Ureter (tissue), 1 donor: ENCODE measurements at regions not wholly inside any gene's neighbourhood (a gene's known extent, or its start where the extent isn't known, plus 50 kb on each side); places are given as distances from the start of the nearest gene placed in this dataset.
"Not testable (repeated sequence)": the region's sequence is repeated elsewhere in the genome, so short reads cannot be mapped to it uniquely, and the experiment has no call there.

Source experiments
- DNase-seq: peaks from one replicate; pipeline ENCODE4 v3.0.0-alpha.2; 2020; ENCODE audit warnings: low spot score
- donor health status: DM: yes; HTN: yes; CAD: no.

DNA sequence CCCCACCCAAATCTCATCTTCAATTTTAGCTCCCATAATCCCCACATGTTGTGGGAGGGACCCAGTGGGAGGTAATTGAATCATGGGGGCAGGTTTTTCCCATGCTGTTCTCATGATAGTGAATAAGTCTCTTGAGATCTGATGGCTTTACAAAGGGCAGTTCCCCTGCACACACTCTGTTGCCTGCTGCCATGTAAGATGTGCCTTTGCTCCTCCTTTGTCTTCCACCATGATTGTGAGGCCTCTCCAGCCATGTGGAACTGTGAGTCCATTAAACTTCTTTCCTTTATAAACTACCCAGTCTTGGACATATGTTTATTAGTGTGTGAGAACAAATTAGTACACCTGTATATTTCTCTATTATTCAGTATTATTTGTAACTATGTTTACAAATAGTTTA is 1283.3 kb upstream of the MIR17HG start:
- not testable (repeated sequence) for DNase-seq

DNA sequence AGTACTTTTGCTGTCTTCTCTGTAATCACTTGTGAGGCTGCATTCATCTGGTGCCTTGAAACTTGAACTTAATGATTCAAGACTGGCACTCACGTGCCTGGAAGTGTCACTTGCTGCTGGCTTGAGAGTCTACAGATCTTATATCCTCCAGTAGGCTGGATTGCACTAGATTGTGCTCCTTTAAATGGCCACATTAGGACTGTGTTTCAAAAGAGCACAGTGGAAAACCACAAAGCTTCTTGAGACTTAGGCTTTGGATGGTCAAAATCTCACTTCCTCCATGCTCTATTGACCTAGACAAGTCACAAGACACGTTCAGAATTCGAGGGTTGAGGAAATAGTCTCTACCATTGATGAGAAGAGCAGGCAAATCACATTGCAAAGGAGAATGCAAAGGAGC is 1278.8 kb upstream of the MIR17HG start:
- DNase-seq = no peak

DNA sequence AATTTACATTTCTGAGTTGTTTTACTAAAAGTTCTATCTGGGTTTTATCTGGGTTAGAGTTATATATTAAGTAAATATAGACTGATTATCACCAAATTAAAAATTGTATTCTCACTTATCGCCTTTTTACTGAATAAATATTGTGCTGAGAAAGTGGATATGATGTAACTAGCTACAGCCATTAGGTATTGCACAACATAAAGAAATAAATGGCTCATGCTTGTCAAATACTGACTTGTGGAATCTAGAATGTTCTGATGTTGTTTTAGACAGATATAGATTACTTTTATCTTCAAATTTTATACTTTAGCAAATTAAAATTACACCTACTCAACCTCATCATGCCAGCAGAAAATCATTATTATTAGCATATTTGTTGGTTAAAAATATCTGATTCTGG is 1277.1 kb upstream of the MIR17HG start:
- no peak for DNase-seq

DNA sequence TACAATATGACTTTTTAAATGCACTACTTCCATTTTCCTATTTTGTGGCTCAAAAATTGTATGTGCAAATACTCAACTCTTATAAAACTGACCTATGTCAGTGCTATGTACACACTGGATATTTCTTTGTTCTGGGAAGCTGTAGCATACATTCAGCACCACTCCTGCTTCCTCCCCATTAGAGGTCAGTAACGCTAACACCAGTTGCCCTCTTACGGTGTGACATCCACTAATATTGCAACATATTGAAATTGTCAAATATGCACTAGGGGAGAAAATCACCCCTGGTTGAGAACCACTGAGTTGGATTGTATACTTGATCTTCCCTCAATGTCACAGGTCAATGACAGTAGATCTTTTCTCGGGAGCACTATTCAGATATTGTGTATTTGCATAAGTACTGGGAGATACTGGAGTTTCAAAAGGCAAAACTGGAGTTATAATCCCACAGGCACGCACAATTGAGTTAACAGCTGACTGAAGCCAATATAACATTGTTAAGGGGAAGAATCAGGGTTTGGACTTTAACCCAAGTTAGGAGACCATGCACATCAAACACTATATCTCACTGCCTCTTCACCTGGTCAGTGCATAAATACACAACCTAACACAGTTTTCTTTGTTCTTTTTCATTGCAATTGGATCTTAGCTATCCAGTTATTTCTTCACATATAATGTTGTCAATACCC is 1276.5 kb upstream of the MIR17HG start:
- no peak for DNase-seq

DNA sequence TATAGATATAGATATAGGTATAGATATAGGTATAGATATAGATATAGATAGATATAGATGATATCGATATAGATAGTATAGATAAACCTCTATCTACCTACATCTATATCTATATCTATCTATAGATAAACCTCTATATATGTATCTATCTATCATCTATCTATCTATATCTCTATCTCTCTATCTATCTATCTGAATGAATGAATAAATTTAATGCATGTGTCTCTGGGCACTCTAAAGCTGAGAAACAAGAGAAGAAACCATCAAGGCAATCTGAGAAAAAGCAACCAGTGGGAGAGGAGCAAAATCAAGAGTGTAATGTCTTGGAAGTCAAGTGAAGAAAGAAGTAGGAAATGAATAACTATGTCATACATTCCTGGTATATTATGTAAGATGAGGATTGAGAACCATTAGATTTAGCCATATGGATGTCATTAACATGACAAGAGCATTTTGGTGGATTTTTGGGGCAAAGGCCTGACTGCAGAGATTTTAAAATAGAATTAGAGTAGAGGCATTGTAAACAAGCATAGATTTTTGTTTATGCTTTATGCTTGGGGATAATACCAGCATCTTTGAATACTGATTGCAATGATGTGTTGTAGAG is 1262.7 kb upstream of the MIR17HG start:
- no peak for DNase-seq

DNA sequence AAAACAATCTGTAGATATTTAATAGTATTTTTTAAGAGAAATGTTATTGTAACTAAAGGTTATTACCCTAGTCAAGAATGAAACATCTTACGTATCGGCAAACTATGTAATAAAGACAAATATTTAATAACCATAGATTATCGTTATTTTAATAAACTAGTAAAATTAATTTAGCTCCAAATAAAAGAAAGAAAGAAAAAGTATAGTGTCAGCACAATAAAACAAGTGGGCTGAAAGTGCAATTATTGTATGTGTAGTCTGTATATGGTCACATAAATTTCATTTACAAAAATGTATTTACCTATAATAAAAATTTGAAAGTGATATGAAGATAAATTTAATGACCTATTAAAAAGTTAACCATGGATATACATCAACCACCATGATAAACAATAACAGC is 1258.4 kb upstream of the MIR17HG start:
- no peak for DNase-seq

DNA sequence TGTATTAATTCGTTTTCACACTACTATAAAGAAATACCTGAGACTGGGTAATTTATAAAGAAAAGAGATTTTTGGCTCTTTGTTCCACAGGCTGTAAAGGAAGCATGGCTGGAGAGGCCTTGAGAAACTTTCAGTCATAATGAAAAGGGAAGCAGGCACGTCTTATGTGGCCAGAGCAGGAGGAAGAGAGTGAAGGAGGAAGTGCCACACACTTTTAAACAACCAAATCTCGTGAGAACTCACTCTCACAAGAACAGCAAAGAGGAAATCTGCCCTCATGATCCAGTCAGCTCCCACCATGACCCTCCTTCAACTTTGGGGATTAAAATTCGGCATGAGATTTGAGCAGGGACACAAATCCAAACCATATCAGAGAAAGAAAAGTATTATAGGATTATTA is 1255.9 kb upstream of the MIR17HG start:
- DNase-seq = no peak

DNA sequence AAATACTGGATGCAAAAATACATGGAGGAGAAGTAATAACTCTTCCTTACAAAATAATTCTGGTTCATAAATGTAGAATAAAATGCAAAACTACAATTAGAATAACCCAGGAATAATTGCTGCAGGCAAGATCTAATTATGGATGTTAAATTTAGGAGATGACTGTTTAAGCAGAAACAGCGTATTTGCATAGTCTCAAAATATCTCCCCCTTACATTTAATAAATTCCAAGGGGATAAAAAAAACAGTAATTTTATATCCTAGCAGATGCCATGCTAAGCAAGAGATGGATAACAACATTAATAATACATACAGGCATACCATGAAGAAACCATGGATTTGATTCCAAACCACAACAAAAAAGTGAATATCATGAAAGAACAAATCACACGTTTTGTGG is 1253.1 kb upstream of the MIR17HG start:
- DNase-seq = no peak

DNA sequence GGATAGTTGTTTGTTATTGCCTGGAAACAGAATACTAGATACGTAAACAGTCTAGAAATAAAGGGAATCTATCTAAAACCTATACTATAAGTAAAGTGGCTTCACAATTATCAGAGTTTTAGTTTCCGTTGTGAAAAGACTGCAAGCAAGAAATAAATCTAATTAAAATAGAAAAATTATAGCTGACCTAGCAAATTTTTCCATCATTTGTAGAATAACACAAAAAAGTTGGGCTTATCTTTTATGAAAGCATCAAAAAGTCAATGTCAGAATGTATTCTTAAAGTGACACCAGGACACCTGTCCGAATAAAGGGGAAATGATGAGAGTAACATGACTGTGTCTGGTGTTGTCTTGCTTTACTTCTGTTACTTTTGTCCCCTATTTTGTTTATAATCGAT is 1248.9 kb upstream of the MIR17HG start:
- no peak for DNase-seq

DNA sequence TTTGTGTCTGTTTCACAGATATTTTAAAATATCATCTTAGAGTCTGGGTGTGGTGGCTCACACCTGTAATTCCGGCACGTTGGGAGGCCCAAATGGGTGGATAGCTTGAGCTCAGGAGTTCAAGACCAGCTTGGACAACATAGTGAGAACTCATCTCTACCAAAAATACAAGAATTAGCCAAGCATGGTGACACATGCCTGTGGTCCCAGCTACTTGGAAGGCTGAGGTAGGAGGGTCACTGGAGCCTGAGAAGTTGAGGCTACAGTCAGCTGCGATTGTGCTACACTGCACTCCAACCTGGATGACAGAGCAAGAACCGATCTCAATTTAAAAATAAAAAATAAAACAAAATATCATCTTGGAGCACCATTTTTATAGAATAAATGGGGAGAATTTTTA is 1247.6 kb upstream of the MIR17HG start:
- no peak for DNase-seq

DNA sequence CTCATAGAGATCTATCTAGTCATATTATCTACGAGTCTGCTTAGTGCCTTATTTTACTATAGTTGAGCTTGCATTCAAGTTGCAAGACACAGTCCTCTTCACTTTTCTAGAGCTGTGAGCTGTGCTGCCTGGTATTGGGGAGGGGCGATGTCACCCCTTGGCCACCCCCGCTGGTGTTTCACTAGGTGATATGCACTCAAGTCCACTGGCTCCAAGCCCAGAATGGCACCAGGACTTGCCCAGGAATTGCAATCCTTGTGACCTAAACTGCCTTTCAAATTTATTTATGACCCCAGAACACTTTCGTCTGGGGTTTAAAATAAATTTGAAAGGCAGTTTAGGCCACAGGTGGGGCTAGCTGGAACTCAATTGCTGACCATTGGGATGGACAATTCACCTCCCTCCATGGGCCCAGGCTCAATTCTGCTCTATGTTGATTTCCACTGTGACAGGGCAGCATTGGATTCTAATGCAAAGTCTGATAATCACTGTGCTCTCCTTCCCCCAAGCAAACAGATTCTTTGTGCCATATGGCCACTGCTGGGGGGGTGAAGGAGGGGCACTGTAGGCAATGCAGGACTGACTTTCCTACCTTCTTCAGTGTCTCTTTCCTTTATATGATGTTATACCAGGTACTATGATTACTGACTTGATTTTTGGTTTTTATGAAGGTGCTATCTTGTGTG is 1244.2 kb upstream of the MIR17HG start:
- no peak for DNase-seq

DNA sequence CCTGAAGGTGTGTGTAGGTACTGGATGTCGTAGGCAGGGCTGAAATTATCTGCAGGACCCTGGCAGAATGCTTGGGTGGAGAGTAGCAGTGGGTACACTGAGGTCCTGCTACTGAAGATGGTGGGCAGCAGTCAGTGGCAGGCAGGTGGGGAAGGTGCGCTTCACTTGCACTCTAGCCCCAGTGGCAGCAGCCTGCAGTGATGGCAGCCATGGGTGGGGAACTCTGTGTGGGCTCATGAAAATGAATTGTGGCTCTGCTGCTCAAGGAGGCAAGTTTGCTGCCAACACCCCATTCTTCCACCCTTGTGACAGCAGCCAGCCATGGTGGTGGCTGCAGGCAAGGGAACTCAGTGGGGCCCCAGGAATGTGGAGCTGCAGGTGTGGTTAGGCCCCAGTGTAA is 1242.7 kb upstream of the MIR17HG start:
- DNase-seq = no peak

DNA sequence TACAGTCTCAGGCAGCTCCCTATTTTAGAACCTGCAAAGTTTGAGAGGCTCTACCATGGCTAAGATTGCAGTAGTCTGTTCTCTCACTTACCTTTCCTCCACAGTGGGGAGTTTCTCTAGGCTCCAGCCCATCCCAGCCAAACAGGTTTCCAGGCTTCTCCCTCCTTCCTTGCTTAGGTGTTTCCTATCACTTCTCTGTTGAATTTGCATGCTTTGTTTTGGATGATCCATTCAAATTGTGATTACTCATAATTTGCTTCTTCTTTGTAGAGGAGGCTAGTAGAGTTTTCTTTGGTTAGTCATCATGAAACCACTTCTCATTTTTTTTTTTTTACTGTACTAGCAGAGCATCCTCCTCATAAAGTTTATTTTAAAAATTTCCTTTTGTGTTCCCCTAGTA is 1242.2 kb upstream of the MIR17HG start:
- no peak for DNase-seq

DNA sequence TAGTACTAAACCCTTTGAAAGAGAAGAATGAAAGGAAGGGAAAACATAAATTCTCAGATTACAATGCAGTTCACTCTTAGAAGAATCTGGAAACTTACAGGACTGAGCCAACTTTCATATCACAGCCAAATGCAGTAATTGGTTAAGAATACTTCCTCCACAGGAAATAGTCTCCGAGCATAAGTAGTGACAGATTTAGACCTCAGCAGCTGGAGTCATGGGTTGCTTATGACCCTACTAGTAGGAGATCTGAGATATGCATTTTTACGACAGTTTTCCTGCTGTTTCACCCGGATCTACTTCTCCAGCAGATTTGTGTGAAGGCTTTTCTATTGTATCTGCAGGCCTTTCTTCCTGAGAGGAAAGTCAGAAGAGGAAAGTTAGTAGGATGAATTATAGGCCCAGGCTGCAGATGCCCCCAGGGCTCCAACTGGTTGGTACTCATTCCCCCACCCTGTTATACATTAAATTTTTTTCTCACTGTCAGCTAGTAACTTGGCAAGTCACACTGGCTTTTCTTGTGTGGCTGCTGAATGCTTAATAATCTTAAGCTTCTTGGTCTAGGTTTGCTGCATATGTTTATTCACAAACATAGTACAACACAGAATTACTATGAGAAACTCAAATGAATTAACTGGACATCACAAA is 1241.5 kb upstream of the MIR17HG start:
- no peak for DNase-seq

DNA sequence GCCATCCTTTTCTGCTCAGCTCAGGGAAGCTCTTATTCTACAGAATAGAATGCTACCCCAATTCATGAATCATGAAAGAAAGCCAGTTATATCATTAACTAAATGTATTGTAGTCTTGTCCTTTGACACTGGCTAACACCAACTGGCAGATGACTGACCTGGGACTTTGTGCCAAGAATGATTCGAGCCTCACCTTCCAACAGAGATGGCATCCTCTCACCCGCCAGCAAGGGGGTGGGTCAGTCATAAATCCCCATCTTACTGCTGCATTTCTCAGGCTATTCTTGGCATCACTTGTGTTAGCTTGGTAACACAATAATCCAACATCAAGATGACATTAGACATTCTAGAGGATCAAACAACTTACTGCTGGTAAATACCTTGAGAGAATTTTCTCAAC is 1239.8 kb upstream of the MIR17HG start:
- no peak for DNase-seq

DNA sequence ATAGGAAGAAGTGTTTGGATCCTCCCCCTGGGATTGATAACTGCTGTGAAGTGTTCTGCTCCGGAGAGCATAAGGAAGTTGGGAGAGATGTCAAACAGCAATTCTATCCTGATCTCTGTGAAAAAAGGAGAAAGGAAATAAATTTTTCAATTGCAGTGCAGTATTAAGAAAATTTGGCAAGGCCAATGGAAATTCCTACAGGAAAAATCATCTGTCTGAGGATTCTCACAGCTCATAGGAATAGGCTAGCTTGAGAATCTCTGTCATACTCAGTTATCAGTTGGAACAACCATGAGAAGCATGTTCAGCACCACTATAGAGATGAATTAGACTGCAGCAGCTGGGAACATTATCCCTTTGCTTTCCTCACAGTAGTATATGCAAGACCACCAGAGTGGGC is 1238.9 kb upstream of the MIR17HG start:
- no peak for DNase-seq

DNA sequence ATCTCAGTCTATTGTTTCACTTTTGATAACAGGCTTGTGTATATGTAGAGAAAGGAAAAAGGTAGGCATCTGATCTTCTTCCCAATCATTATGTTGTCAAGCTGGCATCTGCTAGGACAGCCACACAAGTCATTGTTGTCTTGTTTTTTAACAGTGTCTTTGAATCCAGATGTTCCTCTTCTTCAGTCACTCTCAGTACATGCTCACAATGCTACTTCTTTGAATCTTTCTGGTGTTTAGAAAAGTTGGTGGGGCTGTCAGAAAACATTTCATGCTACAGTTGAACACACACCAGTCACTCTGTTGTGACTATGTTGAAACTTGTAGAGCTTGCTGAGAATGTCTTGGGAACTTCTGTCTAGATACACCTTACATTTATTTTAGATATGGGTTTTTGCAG is 1231.4 kb upstream of the MIR17HG start:
- no peak for DNase-seq

DNA sequence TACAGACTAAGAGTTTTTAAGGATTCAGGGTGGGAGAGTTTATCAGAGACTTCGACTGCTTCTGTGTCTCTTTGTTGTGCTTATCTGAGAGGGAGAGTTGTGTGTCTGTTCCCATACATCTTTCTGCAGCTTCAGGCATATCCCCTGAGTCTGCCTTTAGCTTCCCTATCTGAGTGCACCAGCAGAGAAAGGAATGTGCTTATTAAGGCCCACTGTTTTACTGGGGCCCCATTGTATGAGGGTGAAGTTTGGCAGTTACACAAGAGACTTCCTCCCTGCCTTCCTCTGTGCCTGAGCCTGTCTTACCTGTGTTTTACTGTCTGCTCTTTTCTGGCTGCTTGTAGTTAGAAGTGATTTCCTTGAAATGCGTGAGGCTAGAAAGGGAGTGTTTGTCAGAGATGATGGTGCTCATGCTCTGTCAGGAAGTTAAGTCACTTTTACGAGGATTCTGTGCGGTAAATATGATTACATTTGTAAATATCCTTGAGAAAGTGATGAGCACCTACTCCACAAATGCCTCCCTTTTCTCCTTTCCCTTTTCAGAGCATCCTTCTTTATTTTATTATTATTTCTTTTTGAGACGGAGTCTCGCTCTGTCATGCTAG is 1228.9 kb upstream of the MIR17HG start:
- no peak for DNase-seq

DNA sequence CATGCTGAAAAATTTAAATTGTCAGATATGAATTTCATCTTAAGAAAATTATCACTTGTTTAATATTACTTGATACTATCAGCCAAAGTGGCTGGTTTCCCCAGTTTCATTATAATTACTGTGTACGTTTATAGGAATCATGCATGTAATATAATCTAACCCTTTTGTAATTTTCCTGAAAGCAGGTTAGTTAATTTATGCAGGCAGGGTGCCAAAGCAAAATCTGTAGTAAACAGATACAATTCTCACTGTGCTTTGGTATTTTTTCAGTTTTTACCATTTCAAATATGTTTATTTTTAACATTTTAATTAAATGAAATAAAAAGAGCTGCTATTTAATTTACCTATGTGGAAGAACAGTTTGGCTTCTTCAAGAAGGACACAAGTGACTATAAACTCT is 1227.5 kb upstream of the MIR17HG start:
- no peak for DNase-seq

DNA sequence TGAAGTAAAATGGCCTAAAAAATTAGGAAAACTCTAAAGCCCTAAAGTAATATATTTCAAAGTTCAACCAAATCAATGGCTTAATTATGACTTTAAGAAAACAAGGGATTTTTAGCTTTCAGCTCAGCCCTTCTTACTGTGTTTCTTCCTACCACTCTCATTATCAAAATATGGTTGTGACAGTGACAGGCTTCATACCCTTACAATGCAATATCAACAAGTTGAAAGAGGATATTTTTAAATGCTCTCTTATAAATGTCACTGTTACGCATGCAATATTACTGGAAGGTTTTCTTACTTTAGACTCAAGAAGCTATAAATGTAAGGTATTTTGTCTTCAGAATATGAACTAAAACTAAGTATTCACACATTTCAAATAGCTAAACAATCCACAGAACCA is 1225.7 kb upstream of the MIR17HG start:
- no peak for DNase-seq

DNA sequence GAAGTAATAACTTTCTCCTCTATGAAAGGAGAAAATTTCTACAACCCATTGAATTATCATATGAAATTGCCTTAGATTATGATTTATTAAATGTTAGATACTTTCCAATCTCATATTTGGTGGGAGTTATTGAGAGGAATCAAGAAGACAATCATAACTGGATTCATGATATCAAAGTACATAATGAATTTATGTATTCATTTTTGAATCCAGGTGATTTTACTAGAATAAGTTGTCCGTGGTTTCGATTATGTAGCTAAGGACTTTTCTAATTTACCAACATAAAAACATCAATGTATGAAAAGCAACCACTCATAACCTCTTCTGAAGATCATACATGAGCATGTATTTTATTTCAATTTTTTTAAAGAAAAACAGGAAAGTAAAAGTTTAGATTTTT is 1225.0 kb upstream of the MIR17HG start:
- DNase-seq = no peak

DNA sequence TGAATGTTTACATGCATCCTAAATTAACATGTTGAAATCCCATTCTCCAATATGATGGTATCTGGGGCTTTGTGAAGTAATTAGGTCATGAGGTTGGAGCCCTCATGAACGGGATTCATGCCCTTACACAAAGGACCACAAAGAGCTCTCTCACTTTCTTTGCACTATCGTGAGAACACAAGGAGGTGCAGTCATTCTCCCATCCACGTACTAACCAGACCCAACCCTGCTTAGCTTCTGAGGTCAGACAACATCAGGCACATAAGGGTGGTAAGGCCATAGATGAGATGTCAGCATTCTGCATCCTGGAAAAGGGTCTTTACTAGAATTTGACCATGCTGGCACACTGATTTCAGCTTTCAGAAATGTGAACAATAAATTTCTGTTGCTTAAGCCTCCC is 1211.9 kb upstream of the MIR17HG start:
- no peak for DNase-seq

DNA sequence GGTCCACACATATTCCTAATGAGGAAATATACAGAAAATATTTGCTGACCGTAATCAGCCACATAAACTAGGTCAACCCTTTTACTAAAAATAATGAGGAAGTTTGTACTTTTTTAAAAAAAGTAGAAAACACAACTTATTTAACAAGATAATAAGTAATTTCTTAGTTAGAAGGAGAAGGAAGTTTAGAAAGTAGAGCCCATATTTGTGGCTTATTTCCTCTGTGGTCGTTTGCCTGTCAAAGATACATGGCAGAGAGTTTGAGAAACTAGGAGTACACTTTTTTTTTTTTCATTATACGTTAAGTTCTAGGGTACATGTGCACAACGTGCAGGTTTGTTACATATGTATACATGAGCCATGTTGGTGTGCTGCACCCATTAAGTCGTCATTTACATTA is 1205.2 kb upstream of the MIR17HG start:
- DNase-seq = no peak
